ENCODE measurements at regions not wholly inside any gene's neighbourhood (a gene's known extent, or its start where the extent isn't known, plus 50 kb on each side); places are given as distances from the start of the nearest gene placed in this dataset.

- Histone ChIP-seq H3K4me1 (no peaks in the 10 kb centered on the region), H3K27ac (no peak overlapping the region), H3K9me3 (no peaks in the 10 kb centered on the region), H3K27me3 (peaks cover 0 to 7% of the 10 kb centered on the region in 2 donors), H3K36me3 (no peaks in the 10 kb centered on the region), H3K4me3 (no peak overlapping the region)
- intact Hi-C loops (cut with DNase I; ENCODE audit: low total_unique reads): no loop called here
- TF ChIP-seq CTCF (IDR thresholded peaks at IDR 0.05): no peak
- no peak for DNase-seq
Measured at GRCh38 chr1:29884740-29885139, 648.4 kb downstream of the PTPRU start.

GRCh38 chr1:29883986-29884385, 647.7 kb downstream of the PTPRU start:
- intact Hi-C loops (cut with DNase I; ENCODE audit: low total_unique reads): no loop called here
- no peaks in the 10 kb centered on the region for H3K4me1 ChIP-seq
- no peaks in the 10 kb centered on the region for H3K9me3 ChIP-seq
- no peak overlapping the region for H3K4me3 ChIP-seq
- no peak overlapping the region for H3K27ac ChIP-seq
- TF ChIP-seq CTCF (IDR thresholded peaks at IDR 0.05): no peak
- peaks cover 0 to 12% of the 10 kb centered on the region in 2 donors for H3K27me3 ChIP-seq
- H3K36me3 ChIP-seq: no peaks in the 10 kb centered on the region
- DNase-seq: no peak

- no peak for TF ChIP-seq CTCF (IDR thresholded peaks at IDR 0.05)
- DNase-seq: no peak
- H3K27me3 ChIP-seq: peaks cover 0 to 17% of the 10 kb centered on the region in 2 donors
- no peak overlapping the region for H3K4me3 ChIP-seq
- no peaks in the 10 kb centered on the region for H3K36me3 ChIP-seq
- intact Hi-C loops (cut with DNase I; ENCODE audit: low total_unique reads): no loop called here
- H3K9me3 ChIP-seq: no peaks in the 10 kb centered on the region
- H3K27ac ChIP-seq: no peak overlapping the region
- H3K4me1 ChIP-seq: no peaks in the 10 kb centered on the region
Measured at GRCh38 chr1:29883411-29883832, 647.1 kb downstream of the PTPRU start.

GRCh38 chr1:29880556-29880955, 644.2 kb downstream of the PTPRU start:
- DNase-seq: no peak
- Histone ChIP-seq H3K27me3 (peaks cover 0 to 21% of the 10 kb centered on the region in 2 donors), H3K9me3 (no peaks in the 10 kb centered on the region), H3K36me3 (no peaks in the 10 kb centered on the region), H3K4me1 (no peaks in the 10 kb centered on the region), H3K4me3 (no peak overlapping the region), H3K27ac (no peak overlapping the region)
- intact Hi-C loops (cut with DNase I; ENCODE audit: low total_unique reads): no loop called here
- TF ChIP-seq CTCF (IDR thresholded peaks at IDR 0.05): no peak

- H3K27me3 ChIP-seq: peaks cover 0 to 18% of the 10 kb centered on the region in 2 donors
- no peak overlapping the region for H3K27ac ChIP-seq
- H3K4me3 ChIP-seq: no peak overlapping the region
- intact Hi-C loops (cut with DNase I; ENCODE audit: low total_unique reads): no loop called here
- no peaks in the 10 kb centered on the region for H3K4me1 ChIP-seq
- H3K9me3 ChIP-seq: no peaks in the 10 kb centered on the region
- no peak for TF ChIP-seq CTCF (IDR thresholded peaks at IDR 0.05)
- DNase-seq: no peak
- H3K36me3 ChIP-seq: no peaks in the 10 kb centered on the region
Measured at GRCh38 chr1:29879217-29879616, 642.9 kb downstream of the PTPRU start.

- no peaks in the 10 kb centered on the region for H3K36me3 ChIP-seq
- intact Hi-C loops (cut with DNase I; ENCODE audit: low total_unique reads): no loop called here
- H3K27me3 ChIP-seq: peaks cover 0 to 18% of the 10 kb centered on the region in 2 donors
- no peak overlapping the region for H3K4me3 ChIP-seq
- no peak for TF ChIP-seq CTCF (IDR thresholded peaks at IDR 0.05)
- no peaks in the 10 kb centered on the region for H3K4me1 ChIP-seq
- no peaks in the 10 kb centered on the region for H3K9me3 ChIP-seq
- no peak for DNase-seq
- no peak overlapping the region for H3K27ac ChIP-seq
Measured at GRCh38 chr1:29878501-29878900, 642.2 kb downstream of the PTPRU start.

Data from tibial artery (tissue), 4 donors.